Activated T-helper 2 cell treated with anti-CD3 and anti-CD28 coated beads, Interferon-gamma antibody, Interleukin-2, Interleukin-4, amounts not matched to agents 10 μg/mL and 5 μg/mL and 100 μg/mL, durations not matched to agents 14 hours and 24 hours and 36 hours (primary cell): ENCODE measurements at regions not wholly inside any gene's neighbourhood (a gene's known extent, or its start where the extent isn't known, plus 50 kb on each side); places are given as distances from the start of the nearest gene placed in this dataset.
"Not testable (repeated sequence)": the region's sequence is repeated elsewhere in the genome, so short reads cannot be mapped to it uniquely, and the experiment has no call there.

ENCODE experiments used
- DNase-seq: peaks from one replicate; pipeline ENCODE4 v3.0.0; 2021; ENCODE audit warnings: low spot score
- H3K27ac Mint-ChIP-seq: one replicate; pipeline ENCODE4 v1.8.0; 2021; ENCODE audit warnings: mixed read lengths
- H3K27me3 Mint-ChIP-seq: one replicate; pipeline ENCODE4 v1.8.0; 2021; ENCODE audit warnings: low read depth, mixed read lengths
- H3K36me3 Mint-ChIP-seq: one replicate; pipeline ENCODE4 v1.8.0; 2021; ENCODE audit warnings: low read depth, mixed read lengths
- H3K4me1 Mint-ChIP-seq: one replicate; pipeline ENCODE4 v1.8.0; 2021; ENCODE audit warnings: low read depth, mixed read lengths
- H3K4me3 Mint-ChIP-seq: one replicate; pipeline ENCODE4 v1.8.0; 2021; ENCODE audit warnings: low read depth, mild to moderate bottlenecking, moderate library complexity, mixed read lengths
- H3K9me3 Mint-ChIP-seq: one replicate; pipeline ENCODE4 v1.8.0; 2021; ENCODE audit warnings: mixed read lengths
- intact Hi-C: fragments of 100-400 bp; cut with micrococcal nuclease; formaldehyde crosslinking; loops from one replicate; pipeline ENCODE4 v1.15.1; 2023

- H3K36me3 Mint-ChIP-seq, result no peaks in the 10 kb centered on the region
- intact Hi-C loops, result no loop called here
Observed at GRCh38 chr18:28476302-28476701, 299.4 kb upstream of the CDH2 start.

GRCh38 chr18:28469946-28470345 lies 293.0 kb upstream of the CDH2 start:
- H3K4me3 Mint-ChIP-seq, result no peak overlapping the region
- H3K9me3 Mint-ChIP-seq, result peaks cover 56% of the 10 kb centered on the region
- intact Hi-C loops, result no loop called here
- H3K27ac Mint-ChIP-seq, result no peak overlapping the region
- no peaks in the 10 kb centered on the region for H3K27me3 Mint-ChIP-seq
- no peaks in the 10 kb centered on the region for H3K4me1 Mint-ChIP-seq
- no peak for DNase-seq
- no peaks in the 10 kb centered on the region for H3K36me3 Mint-ChIP-seq

More at GRCh38 chr18:28476302-28476701, 299.4 kb upstream of the CDH2 start:
- Mint-ChIP-seq H3K27me3 (no peaks in the 10 kb centered on the region), H3K4me1 (no peaks in the 10 kb centered on the region), H3K27ac (no peak overlapping the region), H3K9me3 (peaks cover 58% of the 10 kb centered on the region), H3K4me3 (no peak overlapping the region)
- DNase-seq, result no peak

DNA sequence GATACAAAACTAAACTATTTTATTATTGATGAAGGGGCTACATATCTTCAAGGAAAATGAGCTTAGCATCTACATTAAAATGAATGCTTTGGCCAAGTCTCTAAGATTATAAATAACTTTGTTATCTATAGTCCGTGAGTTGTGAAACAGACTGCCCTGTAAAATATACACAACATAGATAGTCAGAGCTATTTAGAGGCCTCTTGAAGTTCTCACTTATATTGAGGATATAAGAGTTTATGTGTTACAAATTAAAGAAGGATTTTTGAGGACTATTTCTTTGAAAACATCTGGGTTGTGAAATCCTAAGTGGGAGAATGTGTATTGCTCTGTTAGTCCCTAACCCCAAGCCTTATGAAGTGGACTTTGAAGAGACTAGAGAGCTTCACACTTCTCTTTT lies 292.0 kb upstream of the CDH2 start:
- H3K27ac Mint-ChIP-seq, result no peak overlapping the region
- intact Hi-C loops, result no loop called here
- peaks cover 52% of the 10 kb centered on the region for H3K9me3 Mint-ChIP-seq
- no peak for DNase-seq
- H3K27me3 Mint-ChIP-seq, result no peaks in the 10 kb centered on the region
- H3K36me3 Mint-ChIP-seq, result no peaks in the 10 kb centered on the region
- no peaks in the 10 kb centered on the region for H3K4me1 Mint-ChIP-seq
- no peak overlapping the region for H3K4me3 Mint-ChIP-seq

GRCh38 chr18:28466204-28466603 lies 289.3 kb upstream of the CDH2 start:
- DNase-seq, result no peak
- H3K36me3 Mint-ChIP-seq, result no peaks in the 10 kb centered on the region
- H3K4me3 Mint-ChIP-seq, result no peak overlapping the region
- no peaks in the 10 kb centered on the region for H3K27me3 Mint-ChIP-seq
- peaks cover 40% of the 10 kb centered on the region for H3K9me3 Mint-ChIP-seq
- no peaks in the 10 kb centered on the region for H3K4me1 Mint-ChIP-seq
- no peak overlapping the region for H3K27ac Mint-ChIP-seq
- intact Hi-C loops, result no loop called here

- Mint-ChIP-seq H3K4me3 (no peak overlapping the region), H3K4me1 (no peaks in the 10 kb centered on the region), H3K9me3 (peaks cover 22% of the 10 kb centered on the region), H3K36me3 (no peaks in the 10 kb centered on the region), H3K27me3 (no peaks in the 10 kb centered on the region), H3K27ac (no peak overlapping the region)
- intact Hi-C loops, result no loop called here
- DNase-seq, result no peak
Observed at GRCh38 chr18:28459587-28459986, 282.7 kb upstream of the CDH2 start.

DNA sequence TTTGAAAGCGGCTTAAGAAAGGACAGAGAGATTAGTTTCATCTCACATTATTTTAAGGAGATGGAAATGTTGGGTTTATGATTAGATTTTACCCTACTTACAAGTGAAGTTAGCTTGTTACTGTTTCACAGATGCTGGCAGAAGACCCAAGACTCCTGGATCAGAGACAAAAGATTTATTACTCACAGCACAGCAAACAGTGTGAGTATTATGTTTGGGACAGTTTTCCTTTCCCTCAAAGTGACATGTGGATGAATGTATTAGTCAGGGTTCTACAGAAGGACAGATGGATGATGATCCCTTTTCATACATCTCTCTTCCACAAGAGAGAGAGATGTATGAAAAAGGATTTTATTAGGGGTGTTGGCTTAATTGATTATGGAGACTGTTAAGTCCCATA lies 281.8 kb upstream of the CDH2 start:
- Mint-ChIP-seq H3K27ac (no peak overlapping the region), H3K4me3 (no peak overlapping the region), H3K27me3 (no peaks in the 10 kb centered on the region), H3K9me3 (peaks cover 19% of the 10 kb centered on the region), H3K4me1 (no peaks in the 10 kb centered on the region), H3K36me3 (no peaks in the 10 kb centered on the region)
- no peak for DNase-seq
- intact Hi-C loops, result no loop called here

DNA sequence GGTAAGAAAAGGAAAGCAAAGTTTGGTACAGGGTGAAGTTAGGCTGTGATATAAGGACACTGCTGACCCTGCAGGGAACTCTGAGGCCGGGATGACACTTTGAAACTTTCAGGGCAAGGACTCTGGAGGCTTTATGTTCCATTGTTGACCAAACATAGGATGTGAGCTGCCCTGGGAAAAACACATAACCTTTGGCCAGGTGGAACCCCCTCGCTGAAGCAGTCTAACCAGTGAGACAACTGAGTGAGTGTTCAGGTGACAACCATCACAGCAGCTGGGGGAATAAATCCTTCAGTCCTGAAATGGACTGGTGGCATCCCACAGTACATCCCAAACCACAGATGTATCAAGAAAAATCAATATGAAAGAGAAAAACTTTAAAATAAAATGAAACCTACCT lies 280.9 kb upstream of the CDH2 start:
- Mint-ChIP-seq H3K4me3 (no peak overlapping the region), H3K9me3 (peaks cover 19% of the 10 kb centered on the region), H3K4me1 (no peaks in the 10 kb centered on the region), H3K27me3 (no peaks in the 10 kb centered on the region), H3K27ac (no peak overlapping the region), H3K36me3 (no peaks in the 10 kb centered on the region)
- intact Hi-C loops, result no loop called here
- no peak for DNase-seq

DNA sequence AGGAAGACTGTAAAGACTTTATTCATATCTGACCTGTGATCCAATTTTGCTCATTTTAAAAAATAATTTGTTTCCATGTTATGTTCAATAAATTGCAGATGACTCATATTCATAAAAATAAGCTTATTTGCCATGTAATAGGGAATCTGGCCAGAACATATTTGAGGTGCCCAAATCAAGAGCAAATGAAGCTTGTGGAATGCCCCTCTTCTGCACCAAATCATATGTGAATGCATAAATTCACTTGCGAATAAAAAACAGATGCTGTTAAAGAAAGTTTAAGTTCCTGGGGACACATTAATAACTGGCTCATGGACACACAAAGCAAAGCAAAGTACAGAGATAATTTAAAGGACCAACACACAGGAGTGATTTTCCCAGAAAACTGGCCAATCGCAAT lies 279.0 kb upstream of the CDH2 start:
- Mint-ChIP-seq H3K27me3 (no peaks in the 10 kb centered on the region), H3K4me1 (no peaks in the 10 kb centered on the region), H3K36me3 (no peaks in the 10 kb centered on the region), H3K27ac (no peak overlapping the region), H3K9me3 (peaks cover 31% of the 10 kb centered on the region), H3K4me3 (no peak overlapping the region)
- intact Hi-C loops, result no loop called here
- no peak for DNase-seq

DNA sequence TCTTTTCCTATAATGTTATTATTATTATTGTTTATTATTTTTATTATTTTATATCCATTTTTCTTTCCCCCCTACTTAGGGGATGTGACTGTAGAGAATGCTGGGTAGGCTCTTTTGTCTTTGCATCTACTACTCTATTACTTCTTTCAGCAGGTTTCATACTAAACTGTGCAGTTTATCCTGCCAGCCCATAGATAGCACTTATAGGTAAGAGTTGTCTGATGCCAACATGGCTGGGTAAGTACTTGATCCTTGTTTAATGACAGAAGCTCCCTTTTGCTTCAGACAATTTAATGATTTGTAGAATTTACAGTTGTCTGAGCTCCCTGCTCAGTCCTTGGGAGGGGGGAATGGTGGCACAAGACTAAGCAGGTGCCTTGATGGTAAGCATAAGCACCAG lies 262.9 kb upstream of the CDH2 start:
- H3K4me3 Mint-ChIP-seq, result no peak overlapping the region
- H3K36me3 Mint-ChIP-seq, result no peaks in the 10 kb centered on the region
- no peaks in the 10 kb centered on the region for H3K4me1 Mint-ChIP-seq
- intact Hi-C loops, result no loop called here
- no peak overlapping the region for H3K27ac Mint-ChIP-seq
- H3K9me3 Mint-ChIP-seq, result peaks cover 40% of the 10 kb centered on the region
- no peaks in the 10 kb centered on the region for H3K27me3 Mint-ChIP-seq
- no peak for DNase-seq

GRCh38 chr18:28438381-28438780 lies 261.5 kb upstream of the CDH2 start:
- no peaks in the 10 kb centered on the region for H3K36me3 Mint-ChIP-seq
- DNase-seq, result no peak
- no peaks in the 10 kb centered on the region for H3K27me3 Mint-ChIP-seq
- H3K27ac Mint-ChIP-seq, result no peak overlapping the region
- peaks cover 46% of the 10 kb centered on the region for H3K9me3 Mint-ChIP-seq
- H3K4me3 Mint-ChIP-seq, result no peak overlapping the region
- intact Hi-C loops, result no loop called here
- no peaks in the 10 kb centered on the region for H3K4me1 Mint-ChIP-seq

DNA sequence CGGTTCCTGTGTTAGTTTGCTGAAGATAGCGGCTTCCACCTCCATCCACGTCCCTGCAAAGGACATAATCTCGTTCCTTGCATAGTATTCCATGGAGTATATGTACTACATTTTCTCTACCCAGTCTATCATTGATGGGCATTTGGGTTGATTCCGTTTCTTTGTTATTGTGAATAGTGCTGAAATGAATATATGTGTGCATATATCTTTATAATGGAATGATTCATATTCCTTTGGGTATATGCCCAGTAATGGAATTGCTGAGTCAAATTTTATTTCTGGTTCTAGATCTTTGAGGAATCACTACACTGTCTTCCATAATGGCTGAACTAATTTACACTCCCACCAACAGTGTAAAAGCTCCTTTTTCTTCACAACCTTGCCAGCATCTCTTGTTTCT lies 255.4 kb upstream of the CDH2 start:
- H3K9me3 Mint-ChIP-seq, result peaks cover 41% of the 10 kb centered on the region

DNA sequence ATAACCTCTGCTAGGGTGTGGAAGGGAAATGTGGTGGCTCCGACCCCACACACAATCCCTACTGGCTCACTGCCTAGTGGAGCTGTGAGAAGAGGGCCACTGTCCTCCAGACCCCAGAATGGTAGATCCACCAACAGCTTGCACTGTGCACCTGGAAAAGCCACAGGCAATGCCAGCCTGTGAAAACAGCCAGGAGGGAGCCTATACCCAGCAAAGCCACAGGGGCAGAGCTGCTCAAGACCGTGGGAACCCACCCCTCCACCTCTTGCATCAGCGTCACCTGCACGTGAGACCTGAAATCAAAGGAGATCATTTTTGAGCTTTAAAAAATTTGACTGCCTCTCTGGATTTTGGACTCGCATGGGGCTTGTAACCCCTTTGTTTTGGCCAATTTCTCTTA lies 249.0 kb upstream of the CDH2 start:
- DNase-seq, result no peak
- Mint-ChIP-seq H3K36me3 (no peaks in the 10 kb centered on the region), H3K4me1 (no peaks in the 10 kb centered on the region), H3K9me3 (peaks cover 51% of the 10 kb centered on the region), H3K4me3 (no peak overlapping the region), H3K27me3 (no peaks in the 10 kb centered on the region), H3K27ac (no peak overlapping the region)
- intact Hi-C loops, result no loop called here

More for the DNA sequence above, 255.4 kb upstream of the CDH2 start:
- intact Hi-C loops, result no loop called here
- Mint-ChIP-seq H3K27ac (no peak overlapping the region), H3K27me3 (no peaks in the 10 kb centered on the region), H3K36me3 (no peaks in the 10 kb centered on the region), H3K4me3 (no peak overlapping the region), H3K4me1 (no peaks in the 10 kb centered on the region)
- no peak for DNase-seq

DNA sequence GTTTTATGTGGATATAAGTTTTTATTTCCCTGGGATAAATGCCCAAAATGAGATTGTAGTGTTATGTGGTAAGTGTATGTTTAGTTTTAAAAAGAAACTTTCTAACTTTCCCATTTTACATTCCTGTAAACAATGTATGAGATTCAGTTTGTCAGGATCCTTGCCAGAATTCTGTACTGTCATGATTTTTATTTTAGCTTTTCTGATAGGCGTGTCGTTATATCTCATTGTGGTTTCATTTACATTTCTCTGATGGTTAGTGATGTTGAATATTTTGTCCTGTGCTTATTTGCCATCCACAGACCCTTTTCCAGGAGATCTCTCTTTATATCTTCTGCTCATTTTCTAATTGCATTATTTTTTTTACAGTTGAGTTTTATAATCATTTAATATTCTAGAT lies 245.6 kb upstream of the CDH2 start:
- Mint-ChIP-seq H3K4me3 (no peak overlapping the region), H3K36me3 (no peaks in the 10 kb centered on the region), H3K27ac (no peak overlapping the region), H3K9me3 (peaks cover 37% of the 10 kb centered on the region), H3K4me1 (no peaks in the 10 kb centered on the region), H3K27me3 (no peaks in the 10 kb centered on the region)
- no peak for DNase-seq
- intact Hi-C loops, result no loop called here

DNA sequence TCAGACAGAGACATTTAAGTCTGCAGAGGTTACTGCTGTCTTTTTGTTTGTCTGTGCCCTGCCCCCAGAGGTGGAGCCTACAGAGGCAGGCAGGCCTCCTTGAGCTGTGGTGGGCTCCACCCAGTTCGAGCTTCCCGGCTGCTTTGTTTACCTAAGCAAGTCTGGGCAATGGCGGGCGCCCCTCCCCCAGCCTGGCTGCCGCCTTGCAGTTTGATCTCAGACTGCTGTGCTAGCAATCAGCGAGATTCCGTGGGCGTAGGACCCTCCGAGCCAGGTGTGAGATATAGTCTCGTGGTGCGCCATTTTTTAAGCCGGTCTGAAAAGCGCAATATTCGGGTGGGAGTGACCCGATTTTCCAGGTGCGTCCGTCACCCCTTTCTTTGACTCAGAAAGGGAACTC lies 245.0 kb upstream of the CDH2 start:
- H3K27me3 Mint-ChIP-seq, intact Hi-C loops, H3K27ac Mint-ChIP-seq, H3K4me3 Mint-ChIP-seq, H3K36me3 Mint-ChIP-seq, H3K4me1 Mint-ChIP-seq, DNase-seq: not testable (repeated sequence)
- H3K9me3 Mint-ChIP-seq, result peaks cover 32% of the 10 kb centered on the region
